Suppressor macrophage treated with lipopolysaccharide for 4 hours (primary cell): ENCODE measurements at regions not wholly inside any gene's neighbourhood (a gene's known extent, or its start where the extent isn't known, plus 50 kb on each side); places are given as distances from the start of the nearest gene placed in this dataset.

Experiments used
- DNase-seq: peaks from one replicate; pipeline ENCODE4 v3.0.0-alpha.2; 2020

- DNase-seq, result no peak
Measured at GRCh38 chr16:54351171-54351570, 64.6 kb upstream of the IRX3 start.

- no peak for DNase-seq
Measured at GRCh38 chr16:54347961-54348360, 61.4 kb upstream of the IRX3 start.

- no peak for DNase-seq
Measured at GRCh38 chr16:54346041-54346440, 59.5 kb upstream of the IRX3 start.

GRCh38 chr16:54344646-54345630 is 58.4 kb upstream of the IRX3 start:
- DNase-seq, result no peak

GRCh38 chr16:54342966-54343365 is 56.4 kb upstream of the IRX3 start:
- DNase-seq, result no peak

GRCh38 chr16:54341892-54342776 is 55.5 kb upstream of the IRX3 start:
- no peak for DNase-seq

GRCh38 chr16:54340531-54340930 is 53.9 kb upstream of the IRX3 start:
- no peak for DNase-seq

- DNase-seq, result no peak
Measured at GRCh38 chr16:54336631-54337204, 50.1 kb upstream of the IRX3 start.
